ENCODE measurements at regions not wholly inside any gene's neighbourhood (a gene's known extent, or its start where the extent isn't known, plus 50 kb on each side); places are given as distances from the start of the nearest gene placed in this dataset.

GRCh38 chr2:33877348-33878016 is 278.4 kb upstream of the FAM98A start:
- peaks cover 13% of the 10 kb centered on the region for H3K9me3 ChIP-seq (ENCODE audit: control insufficient read depth, low read length)

GRCh38 chr2:33873076-33873605 is 274.0 kb upstream of the FAM98A start:
- DNase-seq (ENCODE audit: low read depth) = no peak
- no peak overlapping the region for H3K9ac ChIP-seq (ENCODE audit: low read length)
- no peaks in the 10 kb centered on the region for H3K27me3 ChIP-seq (replicated peaks; ENCODE audit: control insufficient read depth, insufficient read depth, low read length)
- no peaks in the 10 kb centered on the region for H3K36me3 ChIP-seq (ENCODE audit: control insufficient read depth, insufficient read depth, low read length, severe bottlenecking)
- peaks cover 28% of the 10 kb centered on the region for H3K9me3 ChIP-seq (ENCODE audit: control insufficient read depth, low read length)
- no peak overlapping the region for H3K4me3 ChIP-seq (ENCODE audit: low read length)
- H3K4me1 ChIP-seq (ENCODE audit: control insufficient read depth, insufficient read depth, low read length) = no peaks in the 10 kb centered on the region

More at GRCh38 chr2:33877348-33878016, 278.4 kb upstream of the FAM98A start:
- DNase-seq (ENCODE audit: low read depth) = no peak
- no peaks in the 10 kb centered on the region for H3K36me3 ChIP-seq (ENCODE audit: control insufficient read depth, insufficient read depth, low read length, severe bottlenecking)
- H3K4me1 ChIP-seq (ENCODE audit: control insufficient read depth, insufficient read depth, low read length) = no peaks in the 10 kb centered on the region
- no peak overlapping the region for H3K9ac ChIP-seq (ENCODE audit: low read length)
- no peak overlapping the region for H3K4me3 ChIP-seq (ENCODE audit: low read length)
- no peaks in the 10 kb centered on the region for H3K27me3 ChIP-seq (replicated peaks; ENCODE audit: control insufficient read depth, insufficient read depth, low read length)

- Histone ChIP-seq H3K4me3 (ENCODE audit: low read length) (no peak overlapping the region), H3K27me3 (replicated peaks; ENCODE audit: control insufficient read depth, insufficient read depth, low read length) (no peaks in the 10 kb centered on the region), H3K9ac (ENCODE audit: low read length) (no peak overlapping the region), H3K4me1 (ENCODE audit: control insufficient read depth, insufficient read depth, low read length) (no peaks in the 10 kb centered on the region), H3K9me3 (ENCODE audit: control insufficient read depth, low read length) (peaks cover 11% of the 10 kb centered on the region), H3K36me3 (ENCODE audit: control insufficient read depth, insufficient read depth, low read length, severe bottlenecking) (no peaks in the 10 kb centered on the region)
- peak; percentile 58 for DNase-seq (ENCODE audit: low read depth)
These were observed 260.8 kb upstream of the FAM98A start for GRCh38 chr2:33859811-33860461.

- Histone ChIP-seq H3K4me1 (ENCODE audit: control insufficient read depth, insufficient read depth, low read length) (no peaks in the 10 kb centered on the region), H3K9me3 (ENCODE audit: control insufficient read depth, low read length) (peaks cover 11% of the 10 kb centered on the region), H3K4me3 (ENCODE audit: low read length) (no peak overlapping the region), H3K9ac (ENCODE audit: low read length) (no peak overlapping the region), H3K36me3 (ENCODE audit: control insufficient read depth, insufficient read depth, low read length, severe bottlenecking) (no peaks in the 10 kb centered on the region), H3K27me3 (replicated peaks; ENCODE audit: control insufficient read depth, insufficient read depth, low read length) (no peaks in the 10 kb centered on the region)
- no peak for DNase-seq (ENCODE audit: low read depth)
These were observed 260.1 kb upstream of the FAM98A start for GRCh38 chr2:33859176-33859575.

GRCh38 chr2:33848486-33848885 is 249.4 kb upstream of the FAM98A start:
- Histone ChIP-seq H3K9ac (ENCODE audit: low read length) (no peak overlapping the region), H3K36me3 (ENCODE audit: control insufficient read depth, insufficient read depth, low read length, severe bottlenecking) (no peaks in the 10 kb centered on the region), H3K9me3 (ENCODE audit: control insufficient read depth, low read length) (peaks cover 13% of the 10 kb centered on the region), H3K4me1 (ENCODE audit: control insufficient read depth, insufficient read depth, low read length) (peaks cover 19% of the 10 kb centered on the region), H3K4me3 (ENCODE audit: low read length) (no peak overlapping the region), H3K27me3 (replicated peaks; ENCODE audit: control insufficient read depth, insufficient read depth, low read length) (no peaks in the 10 kb centered on the region)
- peak; percentile 89 for DNase-seq (ENCODE audit: low read depth)

GRCh38 chr2:33839791-33840190 is 240.7 kb upstream of the FAM98A start:
- H3K36me3 ChIP-seq (ENCODE audit: control insufficient read depth, insufficient read depth, low read length, severe bottlenecking) = no peaks in the 10 kb centered on the region
- no peaks in the 10 kb centered on the region for H3K27me3 ChIP-seq (replicated peaks; ENCODE audit: control insufficient read depth, insufficient read depth, low read length)
- DNase-seq (ENCODE audit: low read depth) = no peak
- H3K9me3 ChIP-seq (ENCODE audit: control insufficient read depth, low read length) = no peaks in the 10 kb centered on the region
- no peak overlapping the region for H3K4me3 ChIP-seq (ENCODE audit: low read length)
- H3K4me1 ChIP-seq (ENCODE audit: control insufficient read depth, insufficient read depth, low read length) = no peaks in the 10 kb centered on the region
- H3K9ac ChIP-seq (ENCODE audit: low read length) = no peak overlapping the region

GRCh38 chr2:33836628-33837027 is 237.5 kb upstream of the FAM98A start:
- Histone ChIP-seq H3K4me3 (ENCODE audit: low read length) (no peak overlapping the region), H3K9me3 (ENCODE audit: control insufficient read depth, low read length) (no peaks in the 10 kb centered on the region), H3K9ac (ENCODE audit: low read length) (no peak overlapping the region), H3K27me3 (replicated peaks; ENCODE audit: control insufficient read depth, insufficient read depth, low read length) (no peaks in the 10 kb centered on the region), H3K4me1 (ENCODE audit: control insufficient read depth, insufficient read depth, low read length) (no peaks in the 10 kb centered on the region), H3K36me3 (ENCODE audit: control insufficient read depth, insufficient read depth, low read length, severe bottlenecking) (no peaks in the 10 kb centered on the region)
- no peak for DNase-seq (ENCODE audit: low read depth)

GRCh38 chr2:33835911-33836310 is 236.8 kb upstream of the FAM98A start:
- DNase-seq (ENCODE audit: low read depth) = no peak

GRCh38 chr2:33822964-33823363 is 223.9 kb upstream of the FAM98A start:
- Histone ChIP-seq H3K27me3 (replicated peaks; ENCODE audit: control insufficient read depth, insufficient read depth, low read length) (no peaks in the 10 kb centered on the region), H3K4me3 (ENCODE audit: low read length) (no peak overlapping the region), H3K4me1 (ENCODE audit: control insufficient read depth, insufficient read depth, low read length) (peaks cover 6% of the 10 kb centered on the region), H3K36me3 (ENCODE audit: control insufficient read depth, insufficient read depth, low read length, severe bottlenecking) (no peaks in the 10 kb centered on the region), H3K9me3 (ENCODE audit: control insufficient read depth, low read length) (no peaks in the 10 kb centered on the region), H3K9ac (ENCODE audit: low read length) (no peak overlapping the region)
- no peak for DNase-seq (ENCODE audit: low read depth)

More at GRCh38 chr2:33835911-33836310, 236.8 kb upstream of the FAM98A start:
- H3K9me3 ChIP-seq (ENCODE audit: control insufficient read depth, low read length) = no peaks in the 10 kb centered on the region
- H3K4me1 ChIP-seq (ENCODE audit: control insufficient read depth, insufficient read depth, low read length) = no peaks in the 10 kb centered on the region
- no peaks in the 10 kb centered on the region for H3K27me3 ChIP-seq (replicated peaks; ENCODE audit: control insufficient read depth, insufficient read depth, low read length)
- no peak overlapping the region for H3K4me3 ChIP-seq (ENCODE audit: low read length)
- H3K36me3 ChIP-seq (ENCODE audit: control insufficient read depth, insufficient read depth, low read length, severe bottlenecking) = no peaks in the 10 kb centered on the region
- no peak overlapping the region for H3K9ac ChIP-seq (ENCODE audit: low read length)

- H3K27me3 ChIP-seq (replicated peaks; ENCODE audit: control insufficient read depth, insufficient read depth, low read length) = no peaks in the 10 kb centered on the region
- H3K4me3 ChIP-seq (ENCODE audit: low read length) = no peak overlapping the region
- H3K9ac ChIP-seq (ENCODE audit: low read length) = no peak overlapping the region
- peak; percentile 36 for DNase-seq (ENCODE audit: low read depth)
- H3K9me3 ChIP-seq (ENCODE audit: control insufficient read depth, low read length) = no peaks in the 10 kb centered on the region
- peaks cover 19% of the 10 kb centered on the region for H3K4me1 ChIP-seq (ENCODE audit: control insufficient read depth, insufficient read depth, low read length)
- no peaks in the 10 kb centered on the region for H3K36me3 ChIP-seq (ENCODE audit: control insufficient read depth, insufficient read depth, low read length, severe bottlenecking)
These were observed 213.6 kb upstream of the FAM98A start for GRCh38 chr2:33812707-33813106.

GRCh38 chr2:33810046-33810835 is 211.1 kb upstream of the FAM98A start:
- no peaks in the 10 kb centered on the region for H3K9me3 ChIP-seq (ENCODE audit: control insufficient read depth, low read length)
- peak; percentile 93 for DNase-seq (ENCODE audit: low read depth)
- no peaks in the 10 kb centered on the region for H3K36me3 ChIP-seq (ENCODE audit: control insufficient read depth, insufficient read depth, low read length, severe bottlenecking)
- H3K4me1 ChIP-seq (ENCODE audit: control insufficient read depth, insufficient read depth, low read length) = peaks cover 19% of the 10 kb centered on the region
- H3K4me3 ChIP-seq (ENCODE audit: low read length) = peak overlapping the region; percentile 61
- H3K27me3 ChIP-seq (replicated peaks; ENCODE audit: control insufficient read depth, insufficient read depth, low read length) = no peaks in the 10 kb centered on the region
- peak overlapping the region; percentile 72 for H3K9ac ChIP-seq (ENCODE audit: low read length)
